Choroid plexus epithelial cell (primary cell): ENCODE measurements at regions not wholly inside any gene's neighbourhood (a gene's known extent, or its start where the extent isn't known, plus 50 kb on each side); places are given as distances from the start of the nearest gene placed in this dataset.

Experiments
- DNase-seq: peaks from one replicate; pipeline ENCODE4 v3.0.0-alpha.2; 2010; ENCODE audit warnings: low read depth
- H3K4me3 ChIP-seq: 2 replicates; pipeline ENCODE4 v1.5.1; 2011; ENCODE audit warnings: low read depth, mild to moderate bottlenecking, control low read depth, low read length, moderate library complexity
- CTCF ChIP-seq: conservative IDR thresholded peaks from 2 replicates; pipeline ENCODE4 v1.5.1; 2011; ENCODE audit warnings: low read depth, mild to moderate bottlenecking, control low read depth, inconsistent platforms, low read length, moderate library complexity

DNA sequence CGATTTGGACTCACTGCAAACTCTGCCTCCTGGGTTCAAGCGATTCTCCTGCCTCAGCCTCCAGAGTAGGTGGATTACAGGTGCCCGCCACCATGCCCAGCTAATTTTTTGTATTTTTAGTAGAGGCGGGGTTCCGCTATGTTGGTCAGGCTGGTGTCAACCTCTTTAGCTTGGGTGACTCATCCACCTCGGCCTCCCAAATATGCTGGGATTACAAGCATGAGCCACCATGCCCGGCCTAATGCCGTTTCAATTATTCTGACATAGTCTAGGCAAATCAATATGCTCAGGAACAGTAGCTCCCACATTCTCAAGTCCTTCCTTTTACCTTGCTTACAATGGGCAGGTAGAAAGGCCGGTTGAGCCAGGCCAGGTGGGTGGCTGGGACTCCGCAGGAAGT, 82.0 kb upstream of the EEA1 start:
- no peak overlapping the region for H3K4me3 ChIP-seq
- DNase-seq, result no peak
- no peak for TF ChIP-seq CTCF

DNA sequence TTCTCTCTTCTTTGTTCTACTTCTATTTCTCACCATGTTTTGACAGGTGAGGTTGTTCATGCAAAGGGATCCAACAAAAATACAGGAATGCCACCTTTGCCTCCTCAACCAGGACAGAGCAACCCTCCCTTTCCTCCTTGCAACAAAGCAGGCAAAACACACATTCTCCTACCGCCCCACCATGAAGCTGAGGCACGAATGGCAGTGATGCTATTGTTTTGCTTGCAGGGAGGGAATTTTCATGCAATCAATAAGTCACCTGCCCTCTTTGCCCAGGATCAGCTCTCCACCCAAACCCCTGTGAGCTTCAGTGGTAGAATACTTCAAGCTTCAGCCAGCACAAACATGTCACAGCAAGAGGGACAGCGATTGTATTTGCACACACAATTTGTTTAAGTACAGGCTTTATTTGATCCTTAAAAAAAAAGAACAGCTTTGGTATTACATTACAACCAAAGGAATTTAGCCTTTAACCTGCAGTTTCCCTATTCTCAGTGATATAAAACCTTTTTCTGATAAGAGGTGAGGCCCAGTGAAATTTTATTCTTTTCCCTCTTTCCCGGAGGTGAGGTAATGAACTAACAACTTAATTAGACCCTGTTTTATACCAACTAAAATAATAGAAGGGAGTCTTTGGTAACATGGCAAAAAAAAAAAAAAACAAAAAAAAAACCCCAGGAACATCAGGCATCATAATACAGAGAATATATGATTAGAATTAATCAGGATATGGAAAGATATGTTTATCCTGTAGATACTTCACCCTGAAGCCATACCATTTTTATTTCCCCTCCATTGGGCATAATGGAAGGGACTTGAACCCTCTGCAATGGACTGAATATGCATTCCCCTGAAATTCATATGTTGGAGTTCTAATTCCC, 87.0 kb upstream of the EEA1 start:
- no peak for TF ChIP-seq CTCF
- H3K4me3 ChIP-seq, result no peak overlapping the region
- DNase-seq, result peak; percentile 48

GRCh38 chr12:93016752-93017350, 87.8 kb upstream of the EEA1 start:
- no peak for TF ChIP-seq CTCF
- no peak overlapping the region for H3K4me3 ChIP-seq
- no peak for DNase-seq

- no peak for TF ChIP-seq CTCF
- no peak for DNase-seq
- no peak overlapping the region for H3K4me3 ChIP-seq
Measured at GRCh38 chr12:93018610-93019009, 89.5 kb upstream of the EEA1 start.

GRCh38 chr12:93019212-93019927, 90.3 kb upstream of the EEA1 start:
- TF ChIP-seq CTCF, result no peak
- DNase-seq, result no peak
- H3K4me3 ChIP-seq, result no peak overlapping the region

DNA sequence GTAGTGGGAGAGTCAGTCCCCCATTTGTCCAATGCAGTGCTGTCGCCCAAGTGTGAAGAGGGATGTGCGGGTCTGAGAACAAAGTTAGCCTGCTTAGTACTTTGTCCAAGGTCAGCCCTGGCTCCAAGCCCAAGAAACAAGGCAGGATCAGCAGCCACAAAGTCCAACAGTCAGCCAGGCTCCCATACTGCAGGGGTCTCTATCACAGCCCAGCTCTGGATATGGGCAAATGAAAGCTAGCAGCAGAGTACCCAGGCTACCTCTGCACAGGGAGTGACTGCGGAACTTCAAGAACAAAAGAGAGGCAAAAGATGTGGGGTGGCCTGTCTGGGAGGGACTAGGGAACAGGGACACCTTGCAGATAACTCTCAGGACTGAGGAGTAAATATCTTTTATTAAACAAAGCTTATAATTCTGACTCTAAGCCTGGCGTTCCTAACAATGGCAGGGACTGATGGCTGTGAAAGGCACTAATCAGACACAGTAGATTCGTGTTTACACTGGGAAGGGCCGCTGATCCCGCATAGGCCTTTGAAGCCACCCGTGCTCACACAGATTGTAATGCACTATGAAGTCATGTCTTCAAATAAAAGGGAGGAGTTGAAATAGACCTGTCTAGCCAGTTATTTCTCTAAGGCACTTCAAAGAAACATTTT, 91.0 kb upstream of the EEA1 start:
- no peak for DNase-seq
- no peak for TF ChIP-seq CTCF

More for the DNA sequence above, 91.0 kb upstream of the EEA1 start:
- H3K4me3 ChIP-seq, result no peak overlapping the region
